CD1c-positive myeloid dendritic cell (primary cell): ENCODE measurements at regions not wholly inside any gene's neighbourhood (a gene's known extent, or its start where the extent isn't known, plus 50 kb on each side); places are given as distances from the start of the nearest gene placed in this dataset.
"Not testable (repeated sequence)": the region's sequence is repeated elsewhere in the genome, so short reads cannot be mapped to it uniquely, and the experiment has no call there.

Experiments
- DNase-seq: peaks from one replicate; pipeline ENCODE4 v3.0.0-alpha.2; 2016; ENCODE audit errors: extremely low spot score

GRCh38 chr4:79177388-79177787 is 148.5 kb downstream of the NAA11 start:
- DNase-seq: no peak

GRCh38 chr4:79176351-79176750 is 149.5 kb downstream of the NAA11 start:
- no peak for DNase-seq

GRCh38 chr4:79175716-79176115 is 150.1 kb downstream of the NAA11 start:
- no peak for DNase-seq

- no peak for DNase-seq
Measured at GRCh38 chr4:79174490-79175252, 151.2 kb downstream of the NAA11 start.

GRCh38 chr4:79173186-79173585 is 152.7 kb downstream of the NAA11 start:
- no peak for DNase-seq

- DNase-seq: no peak
Measured at GRCh38 chr4:79170077-79170476, 155.8 kb downstream of the NAA11 start.

GRCh38 chr4:79164907-79165610 is 160.8 kb downstream of the NAA11 start:
- DNase-seq: no peak

- DNase-seq: no peak
Measured at GRCh38 chr4:79163981-79164490, 161.8 kb downstream of the NAA11 start.

- DNase-seq: no peak
Measured at GRCh38 chr4:79160962-79161361, 164.9 kb downstream of the NAA11 start.

- not testable (repeated sequence) for DNase-seq
Measured at GRCh38 chr4:79158705-79159104, 167.2 kb downstream of the NAA11 start.

- no peak for DNase-seq
Measured at GRCh38 chr4:79155336-79155735, 170.5 kb downstream of the NAA11 start.

GRCh38 chr4:79150820-79151416 is 174.9 kb downstream of the NAA11 start:
- DNase-seq: no peak

GRCh38 chr4:79148369-79148768 is 177.5 kb downstream of the NAA11 start:
- no peak for DNase-seq

- DNase-seq: no peak
Measured at GRCh38 chr4:79147251-79147650, 178.6 kb downstream of the NAA11 start.

GRCh38 chr4:79141530-79141929 is 184.3 kb downstream of the NAA11 start:
- no peak for DNase-seq

GRCh38 chr4:79134767-79135166 is 191.1 kb downstream of the NAA11 start:
- DNase-seq: no peak

GRCh38 chr4:79132826-79133225 is 193.0 kb downstream of the NAA11 start:
- DNase-seq: no peak

GRCh38 chr4:79121875-79122358 is 182.7 kb upstream of the PAQR3 start:
- DNase-seq: no peak

GRCh38 chr4:79121223-79121622 is 182.0 kb upstream of the PAQR3 start:
- DNase-seq: no peak

GRCh38 chr4:79117051-79117450 is 177.8 kb upstream of the PAQR3 start:
- DNase-seq: not testable (repeated sequence)

- DNase-seq: no peak
Measured at GRCh38 chr4:79107014-79107413, 167.8 kb upstream of the PAQR3 start.

GRCh38 chr4:79088946-79089691 is 149.9 kb upstream of the PAQR3 start:
- no peak for DNase-seq
